Suprapubic skin (tissue), 4 donors: ENCODE measurements at regions not wholly inside any gene's neighbourhood (a gene's known extent, or its start where the extent isn't known, plus 50 kb on each side); places are given as distances from the start of the nearest gene placed in this dataset.

Experiments used
- POLR2A ChIP-seq, 2 donors: fragments of 450-650 bp; IDR thresholded peaks; one replicate each; pipeline ENCODE4 v1.6.1; 2017; ENCODE audit warnings: antibody characterized with exemption in 2 of 2, mild to moderate bottlenecking in 2 of 2, moderate library complexity in 2 of 2
- POLR2AphosphoS5 ChIP-seq, 3 donors: sonication (generic); formaldehyde crosslinking; IDR thresholded peaks; one replicate each; pipeline ENCODE4 v1.6.1; 2017; ENCODE audit warnings: antibody characterized with exemption in 3 of 3
- TF ChIP-seq, protein P1 (sequence below), 2 donors: fragments of 200-600 bp in 1 of 2; fragments of 450-650 bp in 1 of 2; sonication (generic) in 1 of 2; IDR thresholded peaks; one replicate each; pipeline ENCODE4 v1.5.1; 2016 to 2019; ENCODE audit warnings: antibody characterized with exemption in 2 of 2, mild to moderate bottlenecking in 1 of 2, moderate library complexity in 1 of 2

GRCh38 chr7:79714081-79714480 lies 260.6 kb upstream of the MAGI2 start:
- TF ChIP-seq, protein P1, sequence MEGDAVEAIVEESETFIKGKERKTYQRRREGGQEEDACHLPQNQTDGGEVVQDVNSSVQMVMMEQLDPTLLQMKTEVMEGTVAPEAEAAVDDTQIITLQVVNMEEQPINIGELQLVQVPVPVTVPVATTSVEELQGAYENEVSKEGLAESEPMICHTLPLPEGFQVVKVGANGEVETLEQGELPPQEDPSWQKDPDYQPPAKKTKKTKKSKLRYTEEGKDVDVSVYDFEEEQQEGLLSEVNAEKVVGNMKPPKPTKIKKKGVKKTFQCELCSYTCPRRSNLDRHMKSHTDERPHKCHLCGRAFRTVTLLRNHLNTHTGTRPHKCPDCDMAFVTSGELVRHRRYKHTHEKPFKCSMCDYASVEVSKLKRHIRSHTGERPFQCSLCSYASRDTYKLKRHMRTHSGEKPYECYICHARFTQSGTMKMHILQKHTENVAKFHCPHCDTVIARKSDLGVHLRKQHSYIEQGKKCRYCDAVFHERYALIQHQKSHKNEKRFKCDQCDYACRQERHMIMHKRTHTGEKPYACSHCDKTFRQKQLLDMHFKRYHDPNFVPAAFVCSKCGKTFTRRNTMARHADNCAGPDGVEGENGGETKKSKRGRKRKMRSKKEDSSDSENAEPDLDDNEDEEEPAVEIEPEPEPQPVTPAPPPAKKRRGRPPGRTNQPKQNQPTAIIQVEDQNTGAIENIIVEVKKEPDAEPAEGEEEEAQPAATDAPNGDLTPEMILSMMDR (IDR thresholded peaks at IDR 0.05), result no peak
- TF ChIP-seq POLR2A (IDR thresholded peaks at IDR 0.05), result no peak
- TF ChIP-seq POLR2AphosphoS5 (IDR thresholded peaks at IDR 0.05), result no peak
